Endothelial cell of umbilical vein (primary cell): ENCODE measurements at regions not wholly inside any gene's neighbourhood (a gene's known extent, or its start where the extent isn't known, plus 50 kb on each side); places are given as distances from the start of the nearest gene placed in this dataset.

Experiments
- BruUV-seq: library from RNA; stranded (reverse); fragments of 400-500 nt; replicated peaks from 2 replicates; lab custom pipeline; 2021; lab: Mats Ljungman, UMichigan
- CTCF ChIA-PET: fragments of 300-600, 350-600 bp; sonication (Branson Sonifier 250); formaldehyde crosslinking; loops from one replicate; lab custom pipeline; 2021; ENCODE audit warnings: antibody characterized with exemption, inconsistent platforms; lab: Charles Lee
- POLR2A ChIA-PET: fragments of 300-600, 350-600 bp; sonication (Branson Sonifier 250); formaldehyde crosslinking; loops from one replicate; lab custom pipeline; 2021; ENCODE audit warnings: antibody characterized with exemption, inconsistent platforms; lab: Charles Lee
- DNase-seq: peaks from one replicate; pipeline ENCODE4 v3.0.0-alpha.2; 2011; ENCODE audit warnings: low read depth, low spot score
- FAIRE-seq: peaks from 2 replicates; lab custom pipeline; 2011; peaks lifted over from hg19 to GRCh38; lab: Jason Lieb, UNC
- H2AFZ ChIP-seq: 2 replicates; pipeline ENCODE4 v1.6.0; 2012; ENCODE audit warnings: low read depth, low read length, control low read depth, inconsistent platforms
- H3K27ac ChIP-seq: 2 replicates; pipeline ENCODE4 v1.5.1; 2011; ENCODE audit warnings: low read depth, mild to moderate bottlenecking, control low read depth, low read length, moderate library complexity; ENCODE audit not compliant: insufficient read depth
- H3K27me3 ChIP-seq, 2 experiments: 2 replicates each; pipeline versions ENCODE4 v1.6.0 to v1.6.1; 2011; ENCODE audit warnings: low read length in 2 of 2, mixed read lengths in 1 of 2; ENCODE audit not compliant: control insufficient read depth in 2 of 2, insufficient read depth in 2 of 2
- H3K36me3 ChIP-seq, 2 experiments: 2 replicates in 1 of 2; 3 replicates in 1 of 2; pipeline ENCODE4 v1.5.1; 2011; ENCODE audit warnings: low read length in 2 of 2, mild to moderate bottlenecking in 1 of 2, moderate library complexity in 1 of 2; ENCODE audit not compliant: control insufficient read depth in 2 of 2, insufficient read depth in 2 of 2; ENCODE audit errors: extremely low read depth in 1 of 2
- H3K4me1 ChIP-seq: 3 replicates; pipeline ENCODE4 v1.5.1; 2011; ENCODE audit warnings: mild to moderate bottlenecking, low read length; ENCODE audit not compliant: control insufficient read depth, insufficient read depth; ENCODE audit errors: extremely low read depth
- H3K4me2 ChIP-seq: 2 replicates; pipeline ENCODE4 v1.6.1; 2011; ENCODE audit warnings: low read length, control low read depth, mixed read lengths; ENCODE audit not compliant: insufficient read depth
- H3K4me3 ChIP-seq, 3 experiments: fragments of 200-600 bp in 1 of 3; sonication (generic), shearing (Covaris generic) in 1 of 3; replicated peaks in 1 of 3; 2 replicates each; pipeline ENCODE4 v1.5.1; 2011 to 2016; ENCODE audit warnings: control low read depth in 3 of 3, low read length in 3 of 3, mild to moderate bottlenecking in 2 of 3, inconsistent platforms in 1 of 3, low read depth in 1 of 3, moderate library complexity in 1 of 3; ENCODE audit not compliant: insufficient read depth in 1 of 3
- H3K79me2 ChIP-seq: 2 replicates; pipeline ENCODE4 v1.6.0; 2012; ENCODE audit warnings: low read length, inconsistent platforms; ENCODE audit not compliant: control insufficient read depth, insufficient read depth
- H3K9ac ChIP-seq: replicated peaks from 2 replicates; pipeline ENCODE3; 2011; ENCODE audit warnings: low read length, control low read depth; ENCODE audit not compliant: insufficient read depth; ENCODE audit errors: extremely low read depth
- H3K9me1 ChIP-seq: replicated peaks from 3 replicates; pipeline ENCODE4 v1.6.0; 2011; ENCODE audit warnings: mild to moderate bottlenecking, low read length; ENCODE audit not compliant: control insufficient read depth, insufficient read depth; ENCODE audit errors: extremely low read depth
- H3K9me3 ChIP-seq: replicated peaks from 2 replicates; pipeline ENCODE4 v1.5.1; 2012; ENCODE audit warnings: low read length, inconsistent platforms; ENCODE audit not compliant: control insufficient read depth, insufficient read depth
- H4K20me1 ChIP-seq: replicated peaks from 2 replicates; pipeline ENCODE3; 2011; ENCODE audit warnings: mild to moderate bottlenecking, low read length; ENCODE audit not compliant: control insufficient read depth, insufficient read depth; ENCODE audit errors: extremely low read depth
- EZH2 ChIP-seq: IDR thresholded peaks from 2 replicates; pipeline ENCODE4 v1.6.1; 2012; ENCODE audit warnings: borderline replicate concordance, low read depth, mild to moderate bottlenecking, moderate library complexity, low read length, inconsistent platforms; ENCODE audit not compliant: severe bottlenecking
- FOS ChIP-seq: IDR thresholded peaks from 2 replicates; pipeline ENCODE4 v1.6.1; 2011; ENCODE audit warnings: mild to moderate bottlenecking, low read length, moderate library complexity, borderline replicate concordance; ENCODE audit not compliant: insufficient read depth
- GATA2 ChIP-seq: IDR thresholded peaks from 2 replicates; pipeline ENCODE4 v1.7.0; 2011; ENCODE audit warnings: low read depth, mild to moderate bottlenecking, moderate library complexity, mixed read lengths, low read length; ENCODE audit not compliant: insufficient read length, insufficient read depth
- JUN ChIP-seq: IDR thresholded peaks from 2 replicates; pipeline ENCODE4 v1.6.1; 2011; ENCODE audit warnings: borderline replicate concordance, low read depth; ENCODE audit not compliant: insufficient read length, insufficient read depth
- MYC ChIP-seq: IDR thresholded peaks from one replicate; pipeline ENCODE4 v1.6.1; 2011; ENCODE audit warnings: mild to moderate bottlenecking, low read depth, low read length
- POLR2A ChIP-seq: IDR thresholded peaks from 2 replicates; pipeline ENCODE4 v1.6.1; 2012; ENCODE audit warnings: low read depth, mild to moderate bottlenecking, control low read depth, low read length
- POLR2AphosphoS5 ChIP-seq: IDR thresholded peaks from 2 replicates; pipeline ENCODE4 v1.6.1; 2012; ENCODE audit warnings: low read depth, mild to moderate bottlenecking, control low read depth, low read length, moderate library complexity; ENCODE audit not compliant: insufficient read depth
- dilution Hi-C: fragments of 300-500 bp; cut with MboI; formaldehyde crosslinking; loops from one replicate; pipeline ENCODE4 v1.15.0; 2019; ENCODE audit warnings: low sequenced_read_pairs; ENCODE audit not compliant: extremely low pct_ligation_motif_present
- intact Hi-C: fragments of 100-400 bp; cut with micrococcal nuclease; formaldehyde crosslinking; loops from one replicate; pipeline ENCODE4 v1.10.0; 2022
- TF ChIP-seq, protein P1 (sequence below), 2 donors: IDR thresholded peaks; 1 replicate in 1 of 2; 2 replicates in 1 of 2; pipeline ENCODE4 v1.5.1; 2011; ENCODE audit warnings: low read length in 2 of 2, mild to moderate bottlenecking in 2 of 2, moderate library complexity in 2 of 2, control low read depth in 1 of 2, inconsistent platforms in 1 of 2, low read depth in 1 of 2; ENCODE audit not compliant: insufficient read depth in 1 of 2; ENCODE audit errors: extremely low read depth in 1 of 2
- TF ChIP-seq, protein P2 (sequence below): IDR thresholded peaks from 2 replicates; pipeline ENCODE4 v1.6.1; 2011; ENCODE audit not compliant: insufficient read depth, insufficient read length

DNA sequence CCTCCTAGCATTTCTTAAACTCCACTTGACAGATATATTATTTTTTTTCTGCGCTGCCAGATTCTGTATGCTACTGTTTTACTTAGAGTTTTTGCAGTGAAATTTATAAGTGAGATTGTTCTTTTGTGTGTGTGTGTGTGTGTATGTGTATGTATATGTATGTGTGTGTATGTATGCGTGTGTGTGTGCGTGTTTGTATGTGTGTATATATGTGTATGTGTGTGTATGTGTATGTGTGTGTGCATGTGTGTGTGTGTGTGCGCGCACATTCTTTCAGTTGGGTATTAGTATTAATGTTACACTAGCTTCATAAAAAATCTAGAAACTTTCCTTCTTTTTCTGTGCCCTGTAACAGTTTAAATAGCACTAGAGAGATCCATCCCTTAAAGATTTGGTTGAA lies 152.6 kb upstream of the CSF3R start:
- H3K79me2 ChIP-seq, result no peaks in the 10 kb centered on the region
- ChIA-PET CTCF (no interaction called here), POLR2A (no interaction called here)
- no peaks in the 10 kb centered on the region for H3K27me3 ChIP-seq
- BruUV-seq, result no TSS peak
- intact Hi-C loops, result no loop called here
- DNase-seq (no peak), FAIRE-seq (no peak)
- no peaks in the 10 kb centered on the region for H3K9me3 ChIP-seq
- H4K20me1 ChIP-seq, result no peaks in the 10 kb centered on the region
- H3K9ac ChIP-seq, result no peak overlapping the region
- H3K4me1 ChIP-seq, result no peaks in the 10 kb centered on the region
- dilution Hi-C loops, result no loop called here
- no peak overlapping the region for H3K4me3 ChIP-seq
- H3K36me3 ChIP-seq, result no peaks in the 10 kb centered on the region
- no peak overlapping the region for H2AFZ ChIP-seq
- TF ChIP-seq JUN, result no peak
- TF ChIP-seq, protein P1, sequence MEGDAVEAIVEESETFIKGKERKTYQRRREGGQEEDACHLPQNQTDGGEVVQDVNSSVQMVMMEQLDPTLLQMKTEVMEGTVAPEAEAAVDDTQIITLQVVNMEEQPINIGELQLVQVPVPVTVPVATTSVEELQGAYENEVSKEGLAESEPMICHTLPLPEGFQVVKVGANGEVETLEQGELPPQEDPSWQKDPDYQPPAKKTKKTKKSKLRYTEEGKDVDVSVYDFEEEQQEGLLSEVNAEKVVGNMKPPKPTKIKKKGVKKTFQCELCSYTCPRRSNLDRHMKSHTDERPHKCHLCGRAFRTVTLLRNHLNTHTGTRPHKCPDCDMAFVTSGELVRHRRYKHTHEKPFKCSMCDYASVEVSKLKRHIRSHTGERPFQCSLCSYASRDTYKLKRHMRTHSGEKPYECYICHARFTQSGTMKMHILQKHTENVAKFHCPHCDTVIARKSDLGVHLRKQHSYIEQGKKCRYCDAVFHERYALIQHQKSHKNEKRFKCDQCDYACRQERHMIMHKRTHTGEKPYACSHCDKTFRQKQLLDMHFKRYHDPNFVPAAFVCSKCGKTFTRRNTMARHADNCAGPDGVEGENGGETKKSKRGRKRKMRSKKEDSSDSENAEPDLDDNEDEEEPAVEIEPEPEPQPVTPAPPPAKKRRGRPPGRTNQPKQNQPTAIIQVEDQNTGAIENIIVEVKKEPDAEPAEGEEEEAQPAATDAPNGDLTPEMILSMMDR (IDR thresholded peaks at IDR 0.05; ENCODE audit: extremely low read depth in 1 of 2, insufficient read depth in 1 of 2, low read depth in 1 of 2, low read length in 2 of 2), result no peak
- no peak for TF ChIP-seq POLR2AphosphoS5
- TF ChIP-seq MYC, result no peak
- no peak for TF ChIP-seq GATA2
- TF ChIP-seq, protein P2, sequence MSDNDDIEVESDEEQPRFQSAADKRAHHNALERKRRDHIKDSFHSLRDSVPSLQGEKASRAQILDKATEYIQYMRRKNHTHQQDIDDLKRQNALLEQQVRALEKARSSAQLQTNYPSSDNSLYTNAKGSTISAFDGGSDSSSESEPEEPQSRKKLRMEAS, result no peak
- TF ChIP-seq FOS, result no peak
- no peak for TF ChIP-seq EZH2
- TF ChIP-seq POLR2A, result no peak
- no peak overlapping the region for H3K4me2 ChIP-seq
- H3K9me1 ChIP-seq, result no peaks in the 10 kb centered on the region
- H3K27ac ChIP-seq, result no peak overlapping the region
